T-cell (primary cell): ENCODE measurements at regions not wholly inside any gene's neighbourhood (a gene's known extent, or its start where the extent isn't known, plus 50 kb on each side); places are given as distances from the start of the nearest gene placed in this dataset.

Experiments used
- ATAC-seq, 4 experiments: fragments of 200-7000 bp in 3 of 4; fragments of 150-1000 bp in 1 of 4; cut with Tn5 transposase; replicated peaks in 1 of 4; 1 replicate in 3 of 4; 2 replicates in 1 of 4; pipeline ENCODE4 v1.10.0; 2021; ENCODE audit warnings: moderate library complexity in 3 of 4, mild to moderate bottlenecking in 2 of 4, moderate number of reproducible peaks in 1 of 4
- CTCF ChIA-PET, 2 donors: fragments of 300-600 bp; sonication (Branson Sonifier 250); formaldehyde crosslinking; loops; one replicate each; lab custom pipeline; 2022; ENCODE audit warnings: antibody characterized with exemption in 2 of 2; lab: Charles Lee
- POLR2A ChIA-PET, 2 donors: fragments of 300-600 bp; sonication (Branson Sonifier 250); formaldehyde crosslinking; loops; one replicate each; lab custom pipeline; 2022; ENCODE audit warnings: antibody characterized with exemption in 2 of 2; lab: Charles Lee
- DNase-seq, 35 experiments: peaks; one replicate each; pipeline versions ENCODE4 v3.0.0 to v3.0.0-alpha.2; 2013 to 2023
- H3K27ac ChIP-seq: one replicate; pipeline ENCODE4 v1.5.1; 2013; ENCODE audit warnings: low read length
- H3K27me3 ChIP-seq, 2 experiments: replicated peaks in 1 of 2; 1 replicate in 1 of 2; 2 replicates in 1 of 2; pipeline versions ENCODE4 v1.6.1 to v1.7.0; 2013; ENCODE audit warnings: low read length in 1 of 2, mixed read lengths in 1 of 2; ENCODE audit not compliant: control insufficient read depth in 2 of 2, insufficient read depth in 2 of 2; ENCODE audit errors: extremely low read depth in 1 of 2
- H3K36me3 ChIP-seq, 2 donors: 1 replicate in 1 of 2; 2 replicates in 1 of 2; pipeline versions ENCODE4 v1.6.1 to v1.7.0; 2013; ENCODE audit warnings: low read length in 1 of 2; ENCODE audit not compliant: control insufficient read depth in 2 of 2, insufficient read depth in 1 of 2; ENCODE audit errors: extremely low read depth in 1 of 2
- H3K4me1 ChIP-seq, 2 experiments: 1 replicate in 1 of 2; 2 replicates in 1 of 2; pipeline versions ENCODE4 v1.6.1 to v1.7.0; 2013; ENCODE audit warnings: low read length in 2 of 2, mixed read lengths in 1 of 2; ENCODE audit not compliant: insufficient read depth in 2 of 2, control insufficient read depth in 1 of 2; ENCODE audit errors: extremely low read depth in 1 of 2
- H3K4me3 ChIP-seq, 2 donors: 1 replicate in 1 of 2; 2 replicates in 1 of 2; pipeline versions ENCODE4 v1.5.1 to v1.7.0; 2013; ENCODE audit warnings: mild to moderate bottlenecking in 2 of 2, low read length in 1 of 2, moderate library complexity in 1 of 2; ENCODE audit not compliant: control insufficient read depth in 1 of 2; ENCODE audit errors: extremely low read depth in 1 of 2
- H3K9me3 ChIP-seq: 2 replicates; pipeline ENCODE4 v1.7.0; 2013
- H3K27ac Mint-ChIP-seq, 2 donors: one replicate each; pipeline ENCODE4 v1.8.0; 2020 to 2021; ENCODE audit warnings: mild to moderate bottlenecking in 2 of 2, mixed read lengths in 2 of 2
- H3K27me3 Mint-ChIP-seq, 2 donors: one replicate each; pipeline ENCODE4 v1.8.0; 2021 to 2022; ENCODE audit warnings: mixed read lengths in 2 of 2
- H3K36me3 Mint-ChIP-seq: one replicate; pipeline ENCODE4 v1.8.0; 2021; ENCODE audit warnings: mixed read lengths
- H3K4me1 Mint-ChIP-seq, 3 donors: one replicate each; pipeline ENCODE4 v1.8.0; 2020 to 2022; ENCODE audit warnings: mixed read lengths in 3 of 3, mild to moderate bottlenecking in 1 of 3
- H3K4me3 Mint-ChIP-seq, 3 donors: one replicate each; pipeline ENCODE4 v1.8.0; 2020 to 2022; ENCODE audit warnings: mild to moderate bottlenecking in 3 of 3, mixed read lengths in 3 of 3, moderate library complexity in 3 of 3
- H3K9me3 Mint-ChIP-seq, 3 donors: one replicate each; pipeline ENCODE4 v1.8.0; 2020 to 2022; ENCODE audit warnings: mixed read lengths in 3 of 3
- WGBS: methylation state at CpG from one replicate; pipeline ENCODE4 v1.1.5; 2013; ENCODE audit warnings: missing lambda C conversion rate; ENCODE audit not compliant: insufficient coverage; 5-methylcytosine and 5-hydroxymethylcytosine counted together

- Mint-ChIP-seq H3K27me3 (no peaks in the 10 kb centered on the region), H3K9me3 (peaks cover 0 to 4% (median 0%) of the 10 kb centered on the region in 3 donors), H3K27ac (no peak overlapping the region), H3K36me3 (no peaks in the 10 kb centered on the region), H3K4me1 (no peaks in the 10 kb centered on the region), H3K4me3 (no peak overlapping the region)
- WGBS: no CpG with 5 or more reads among the region's 3 CpGs
- CTCF ChIA-PET: no interaction called here
- Histone ChIP-seq H3K4me1 (no peaks in the 10 kb centered on the region), H3K27ac (no peak overlapping the region), H3K9me3 (no peaks in the 10 kb centered on the region), H3K4me3 (no peak overlapping the region), H3K36me3 (no peaks in the 10 kb centered on the region), H3K27me3 (no peaks in the 10 kb centered on the region)
- no peak for DNase-seq
- no peak for ATAC-seq
- POLR2A ChIA-PET: no interaction called here
These were observed 369.2 kb downstream of the NSUN3 start for GRCh38 chr3:94431876-94432570.

- POLR2A ChIA-PET: no interaction called here
These were observed 370.9 kb downstream of the NSUN3 start for GRCh38 chr3:94433811-94434210.

GRCh38 chr3:94440767-94441493 lies 378.1 kb downstream of the NSUN3 start:
- Mint-ChIP-seq H3K9me3 (peaks cover 5 to 10% (median 6%) of the 10 kb centered on the region in 3 donors), H3K36me3 (no peaks in the 10 kb centered on the region), H3K4me3 (no peak overlapping the region), H3K4me1 (no peaks in the 10 kb centered on the region), H3K27me3 (no peaks in the 10 kb centered on the region), H3K27ac (no peak overlapping the region)
- no peak overlapping the region for H3K27ac ChIP-seq
- no peaks in the 10 kb centered on the region for H3K36me3 ChIP-seq
- no peaks in the 10 kb centered on the region for H3K9me3 ChIP-seq
- no peaks in the 10 kb centered on the region for H3K4me1 ChIP-seq
- DNase-seq: no peak
- no peak for ATAC-seq
- no CpG with 5 or more reads among the region's 3 CpGs for WGBS
- ChIA-PET POLR2A (no interaction called here), CTCF (no interaction called here)
- no peak overlapping the region for H3K4me3 ChIP-seq
- H3K27me3 ChIP-seq: peaks cover 0 to 3% of the 10 kb centered on the region in 2 experiments

More at GRCh38 chr3:94433811-94434210, 370.9 kb downstream of the NSUN3 start:
- Mint-ChIP-seq H3K36me3 (no peaks in the 10 kb centered on the region), H3K4me1 (no peaks in the 10 kb centered on the region), H3K4me3 (no peak overlapping the region), H3K9me3 (peaks cover 5 to 6% (median 6%) of the 10 kb centered on the region in 3 donors), H3K27ac (no peak overlapping the region), H3K27me3 (no peaks in the 10 kb centered on the region)
- Histone ChIP-seq H3K27ac (no peak overlapping the region), H3K27me3 (no peaks in the 10 kb centered on the region), H3K36me3 (no peaks in the 10 kb centered on the region), H3K9me3 (no peaks in the 10 kb centered on the region), H3K4me1 (no peaks in the 10 kb centered on the region), H3K4me3 (no peak overlapping the region)
- no peak for ATAC-seq
- CTCF ChIA-PET: no interaction called here
- DNase-seq: no peak

GRCh38 chr3:94441494-94441847 lies 378.6 kb downstream of the NSUN3 start:
- H3K9me3 ChIP-seq: no peaks in the 10 kb centered on the region
- ChIA-PET POLR2A (no interaction called here), CTCF (no interaction called here)
- no peaks in the 10 kb centered on the region for H3K36me3 ChIP-seq
- Mint-ChIP-seq H3K9me3 (peaks cover 5 to 10% (median 6%) of the 10 kb centered on the region in 3 donors), H3K4me1 (no peaks in the 10 kb centered on the region), H3K4me3 (no peak overlapping the region), H3K36me3 (no peaks in the 10 kb centered on the region), H3K27me3 (no peaks in the 10 kb centered on the region), H3K27ac (no peak overlapping the region)
- no peak overlapping the region for H3K27ac ChIP-seq
- H3K4me3 ChIP-seq: no peak overlapping the region
- DNase-seq: no peak
- ATAC-seq: no peak
- peaks cover 0 to 3% of the 10 kb centered on the region in 2 experiments for H3K27me3 ChIP-seq
- WGBS: no CpG with 5 or more reads among the region's 1 CpG
- H3K4me1 ChIP-seq: no peaks in the 10 kb centered on the region

GRCh38 chr3:94453864-94454263 lies 391.0 kb downstream of the NSUN3 start:
- Histone ChIP-seq H3K36me3 (no peaks in the 10 kb centered on the region), H3K9me3 (no peaks in the 10 kb centered on the region), H3K4me3 (no peak overlapping the region), H3K27ac (no peak overlapping the region), H3K27me3 (no peaks in the 10 kb centered on the region), H3K4me1 (no peaks in the 10 kb centered on the region)
- H3K27me3 Mint-ChIP-seq: no peaks in the 10 kb centered on the region
- no peak for DNase-seq
- ATAC-seq: no peak
- CTCF ChIA-PET: no interaction called here
- H3K9me3 Mint-ChIP-seq: peaks cover 3 to 9% (median 5%) of the 10 kb centered on the region in 3 donors
- no peak overlapping the region for H3K27ac Mint-ChIP-seq
- POLR2A ChIA-PET: no interaction called here
- no peak overlapping the region for H3K4me3 Mint-ChIP-seq
- no peaks in the 10 kb centered on the region for H3K4me1 Mint-ChIP-seq
- WGBS: no CpG with 5 or more reads among the region's 1 CpG
- no peaks in the 10 kb centered on the region for H3K36me3 Mint-ChIP-seq

- Mint-ChIP-seq H3K4me1 (no peaks in the 10 kb centered on the region), H3K27ac (no peak overlapping the region), H3K27me3 (no peaks in the 10 kb centered on the region), H3K4me3 (no peak overlapping the region), H3K9me3 (peaks cover 0 to 20% (median 5%) of the 10 kb centered on the region in 3 donors), H3K36me3 (no peaks in the 10 kb centered on the region)
- Histone ChIP-seq H3K27ac (no peak overlapping the region), H3K36me3 (no peaks in the 10 kb centered on the region), H3K4me3 (no peak overlapping the region), H3K9me3 (no peaks in the 10 kb centered on the region), H3K4me1 (no peaks in the 10 kb centered on the region), H3K27me3 (no peaks in the 10 kb centered on the region)
- WGBS: no CpG with 5 or more reads among the region's 1 CpG
- ChIA-PET CTCF (no interaction called here), POLR2A (no interaction called here)
- DNase-seq: no peak
- no peak for ATAC-seq
These were observed 396.3 kb downstream of the NSUN3 start for GRCh38 chr3:94459167-94459566.
